ENCODE measurements at regions not wholly inside any gene's neighbourhood (a gene's known extent, or its start where the extent isn't known, plus 50 kb on each side); places are given as distances from the start of the nearest gene placed in this dataset.

- no peak for TF ChIP-seq CTCF (IDR thresholded peaks at IDR 0.05)
- intact Hi-C loops (cut with micrococcal nuclease), result no loop called here
- no peaks in the 10 kb centered on the region for H3K27me3 ChIP-seq (ENCODE audit: control insufficient read depth, insufficient read depth, low read length)
- no peak overlapping the region for H3K4me3 ChIP-seq (ENCODE audit: low read length)
- DNase-seq (no peak), ATAC-seq (no peak)
- H3K9me3 ChIP-seq (ENCODE audit: control insufficient read depth, insufficient read depth, low read length), result no peaks in the 10 kb centered on the region
- Mint-ChIP-seq H3K36me3 (no peaks in the 10 kb centered on the region), H3K9me3 (no peaks in the 10 kb centered on the region), H3K4me3 (no peak overlapping the region), H3K27me3 (ENCODE audit: low read depth in 2 of 2) (peaks cover 0 to 4% of the 10 kb centered on the region in 2 donors), H3K4me1 (no peaks in the 10 kb centered on the region), H3K27ac (no peak overlapping the region)
- no peaks in the 10 kb centered on the region for H3K36me3 ChIP-seq (ENCODE audit: control insufficient read depth, insufficient read depth, low read length)
- no peak overlapping the region for H3K27ac ChIP-seq (ENCODE audit: low read length)
- no peaks in the 10 kb centered on the region for H3K4me1 ChIP-seq (ENCODE audit: control insufficient read depth, insufficient read depth, low read length)
- WGBS (ENCODE audit: insufficient coverage), result 81% methylated on average over 3 of the region's 4 CpGs
Measured at GRCh38 chr2:15713475-15713874, 121.8 kb downstream of the DDX1 start.

- peaks cover 0 to 4% of the 10 kb centered on the region in 2 donors for H3K27me3 Mint-ChIP-seq (ENCODE audit: low read depth in 2 of 2)
- H3K9me3 Mint-ChIP-seq, result no peaks in the 10 kb centered on the region
- ATAC-seq, result no peak
- H3K4me3 ChIP-seq (ENCODE audit: low read length), result no peak overlapping the region
- no peaks in the 10 kb centered on the region for H3K4me1 ChIP-seq (ENCODE audit: control insufficient read depth, insufficient read depth, low read length)
- TF ChIP-seq CTCF (IDR thresholded peaks at IDR 0.05), result no peak
- no peak for DNase-seq
- 90% methylated on average over 5 of the region's 5 CpGs for WGBS (ENCODE audit: insufficient coverage)
- no peaks in the 10 kb centered on the region for H3K36me3 ChIP-seq (ENCODE audit: control insufficient read depth, insufficient read depth, low read length)
- H3K27ac Mint-ChIP-seq, result no peak overlapping the region
- H3K4me1 Mint-ChIP-seq, result no peaks in the 10 kb centered on the region
- H3K4me3 Mint-ChIP-seq, result no peak overlapping the region
- H3K27me3 ChIP-seq (ENCODE audit: control insufficient read depth, insufficient read depth, low read length), result no peaks in the 10 kb centered on the region
- intact Hi-C loops (cut with micrococcal nuclease), result no loop called here
- no peaks in the 10 kb centered on the region for H3K36me3 Mint-ChIP-seq
- H3K27ac ChIP-seq (ENCODE audit: low read length), result no peak overlapping the region
- H3K9me3 ChIP-seq (ENCODE audit: control insufficient read depth, insufficient read depth, low read length), result no peaks in the 10 kb centered on the region
Measured at GRCh38 chr2:15714002-15714401, 122.3 kb downstream of the DDX1 start.

- ATAC-seq (no peak), DNase-seq (no peak)
- Mint-ChIP-seq H3K9me3 (no peaks in the 10 kb centered on the region), H3K36me3 (no peaks in the 10 kb centered on the region), H3K4me1 (no peaks in the 10 kb centered on the region), H3K27me3 (ENCODE audit: low read depth in 2 of 2) (peaks cover 0 to 4% of the 10 kb centered on the region in 2 donors), H3K27ac (no peak overlapping the region), H3K4me3 (no peak overlapping the region)
- no peak for TF ChIP-seq CTCF (IDR thresholded peaks at IDR 0.05)
- Histone ChIP-seq H3K4me1 (ENCODE audit: control insufficient read depth, insufficient read depth, low read length) (no peaks in the 10 kb centered on the region), H3K27ac (ENCODE audit: low read length) (no peak overlapping the region), H3K36me3 (ENCODE audit: control insufficient read depth, insufficient read depth, low read length) (no peaks in the 10 kb centered on the region), H3K4me3 (ENCODE audit: low read length) (no peak overlapping the region), H3K9me3 (ENCODE audit: control insufficient read depth, insufficient read depth, low read length) (no peaks in the 10 kb centered on the region), H3K27me3 (ENCODE audit: control insufficient read depth, insufficient read depth, low read length) (no peaks in the 10 kb centered on the region)
- no CpG with 5 or more reads among the region's 1 CpG for WGBS (ENCODE audit: insufficient coverage)
- intact Hi-C loops (cut with micrococcal nuclease), result no loop called here
Measured at GRCh38 chr2:15714609-15715008, 122.9 kb downstream of the DDX1 start.

- H3K27me3 Mint-ChIP-seq (ENCODE audit: low read depth in 2 of 2), result no peaks in the 10 kb centered on the region
- no peak overlapping the region for H3K27ac Mint-ChIP-seq
- no peaks in the 10 kb centered on the region for H3K27me3 ChIP-seq (ENCODE audit: control insufficient read depth, insufficient read depth, low read length)
- H3K4me3 Mint-ChIP-seq, result no peak overlapping the region
- no peak for TF ChIP-seq CTCF (IDR thresholded peaks at IDR 0.05)
- no peaks in the 10 kb centered on the region for H3K9me3 Mint-ChIP-seq
- H3K4me3 ChIP-seq (ENCODE audit: low read length), result no peak overlapping the region
- ATAC-seq, result no peak
- H3K36me3 ChIP-seq (ENCODE audit: control insufficient read depth, insufficient read depth, low read length), result no peaks in the 10 kb centered on the region
- WGBS (ENCODE audit: insufficient coverage), result 91% methylated on average over 8 of the region's 8 CpGs
- no peaks in the 10 kb centered on the region for H3K9me3 ChIP-seq (ENCODE audit: control insufficient read depth, insufficient read depth, low read length)
- intact Hi-C loops (cut with micrococcal nuclease), result no loop called here
- no peaks in the 10 kb centered on the region for H3K36me3 Mint-ChIP-seq
- no peaks in the 10 kb centered on the region for H3K4me1 Mint-ChIP-seq
- DNase-seq, result no peak
- H3K4me1 ChIP-seq (ENCODE audit: control insufficient read depth, insufficient read depth, low read length), result no peaks in the 10 kb centered on the region
- H3K27ac ChIP-seq (ENCODE audit: low read length), result no peak overlapping the region
Measured at GRCh38 chr2:15715596-15715995, 123.9 kb downstream of the DDX1 start.
